ENCODE measurements at regions not wholly inside any gene's neighbourhood (a gene's known extent, or its start where the extent isn't known, plus 50 kb on each side); places are given as distances from the start of the nearest gene placed in this dataset.

GRCh38 chr16:63082101-63082500, 1045.9 kb upstream of the CDH8 start:
- DNase-seq: no peak
- no peaks in the 10 kb centered on the region for H3K4me1 ChIP-seq
- no peaks in the 10 kb centered on the region for H3K36me3 ChIP-seq
- no peaks in the 10 kb centered on the region; the same call in 1 of the 2 replicates for H3K9me3 ChIP-seq
- H3K27me3 ChIP-seq: no peaks in the 10 kb centered on the region
- H3K4me3 ChIP-seq (ENCODE audit: low read depth, low read length): no peak overlapping the region
- no peak for TF ChIP-seq CTCF (IDR thresholded peaks at IDR 0.05; ENCODE audit: low read depth, low read length)

GRCh38 chr16:63080746-63081145, 1044.5 kb upstream of the CDH8 start:
- H3K36me3 ChIP-seq: no peaks in the 10 kb centered on the region
- H3K4me1 ChIP-seq: no peaks in the 10 kb centered on the region
- TF ChIP-seq CTCF (IDR thresholded peaks at IDR 0.05; ENCODE audit: low read depth, low read length): no peak
- H3K27me3 ChIP-seq: no peaks in the 10 kb centered on the region
- DNase-seq: no peak
- H3K9me3 ChIP-seq: no peaks in the 10 kb centered on the region; the same call in 1 of the 2 replicates
- no peak overlapping the region for H3K4me3 ChIP-seq (ENCODE audit: low read depth, low read length)

GRCh38 chr16:63069047-63069446, 1032.8 kb upstream of the CDH8 start:
- TF ChIP-seq CTCF (IDR thresholded peaks at IDR 0.05; ENCODE audit: low read depth, low read length): no peak
- H3K4me3 ChIP-seq (ENCODE audit: low read depth, low read length): no peak overlapping the region
- no peaks in the 10 kb centered on the region for H3K9me3 ChIP-seq
- no peaks in the 10 kb centered on the region for H3K4me1 ChIP-seq
- H3K27me3 ChIP-seq: no peaks in the 10 kb centered on the region
- no peak for DNase-seq
- H3K36me3 ChIP-seq: no peaks in the 10 kb centered on the region

- Histone ChIP-seq H3K4me3 (ENCODE audit: low read depth, low read length) (no peak overlapping the region), H3K9me3 (no peaks in the 10 kb centered on the region), H3K36me3 (no peaks in the 10 kb centered on the region), H3K4me1 (no peaks in the 10 kb centered on the region), H3K27me3 (no peaks in the 10 kb centered on the region)
- no peak for TF ChIP-seq CTCF (IDR thresholded peaks at IDR 0.05; ENCODE audit: low read depth, low read length)
- no peak for DNase-seq
Measured at GRCh38 chr16:63067141-63067540, 1030.9 kb upstream of the CDH8 start.

- no peak for DNase-seq
- Histone ChIP-seq H3K36me3 (no peaks in the 10 kb centered on the region), H3K4me3 (ENCODE audit: low read depth, low read length) (no peak overlapping the region), H3K27me3 (no peaks in the 10 kb centered on the region), H3K9me3 (no peaks in the 10 kb centered on the region), H3K4me1 (no peaks in the 10 kb centered on the region)
- no peak for TF ChIP-seq CTCF (IDR thresholded peaks at IDR 0.05; ENCODE audit: low read depth, low read length)
Measured at GRCh38 chr16:63066552-63066951, 1030.3 kb upstream of the CDH8 start.

GRCh38 chr16:63061319-63061718, 1025.1 kb upstream of the CDH8 start:
- no peaks in the 10 kb centered on the region for H3K9me3 ChIP-seq
- no peak for TF ChIP-seq CTCF (IDR thresholded peaks at IDR 0.05; ENCODE audit: low read depth, low read length)
- DNase-seq: no peak
- no peaks in the 10 kb centered on the region for H3K27me3 ChIP-seq
- no peaks in the 10 kb centered on the region for H3K4me1 ChIP-seq
- no peak overlapping the region for H3K4me3 ChIP-seq (ENCODE audit: low read depth, low read length)
- H3K36me3 ChIP-seq: no peaks in the 10 kb centered on the region
